T-helper 2 cell treated with Interferon-gamma antibody and Interleukin-4, amounts not matched to agents 100 ng/mL and 5 ng/mL, for 36 hours (primary cell): ENCODE measurements at regions not wholly inside any gene's neighbourhood (a gene's known extent, or its start where the extent isn't known, plus 50 kb on each side); places are given as distances from the start of the nearest gene placed in this dataset.

Experiments used
- intact Hi-C: fragments of 100-400 bp; cut with micrococcal nuclease; formaldehyde crosslinking; loops from one replicate; pipeline ENCODE4 v1.15.1; 2023

GRCh38 chr4:13250263-13250662 lies 233.9 kb downstream of the RAB28 start:
- intact Hi-C loops = no loop called here

- intact Hi-C loops = no loop called here
Observed at GRCh38 chr4:13248621-13249298, 235.4 kb downstream of the RAB28 start.

GRCh38 chr4:13246107-13246506 lies 238.0 kb downstream of the RAB28 start:
- intact Hi-C loops = no loop called here

GRCh38 chr4:13244444-13244843 lies 239.7 kb downstream of the RAB28 start:
- intact Hi-C loops = no loop called here

- intact Hi-C loops = no loop called here
Observed at GRCh38 chr4:13243152-13243551, 241.0 kb downstream of the RAB28 start.

- intact Hi-C loops = no loop called here
Observed at GRCh38 chr4:13240066-13240465, 244.1 kb downstream of the RAB28 start.

- intact Hi-C loops = no loop called here
Observed at GRCh38 chr4:13238936-13239335, 245.2 kb downstream of the RAB28 start.

- intact Hi-C loops = no loop called here
Observed at GRCh38 chr4:13236485-13236884, 247.7 kb downstream of the RAB28 start.

GRCh38 chr4:13233755-13234154 lies 250.4 kb downstream of the RAB28 start:
- intact Hi-C loops = no loop called here

- intact Hi-C loops = no loop called here
Observed at GRCh38 chr4:13219971-13220370, 264.2 kb downstream of the RAB28 start.

- intact Hi-C loops = no loop called here
Observed at GRCh38 chr4:13218326-13218958, 265.7 kb downstream of the RAB28 start.

GRCh38 chr4:13215560-13215959 lies 268.6 kb downstream of the RAB28 start:
- intact Hi-C loops = no loop called here

GRCh38 chr4:13212936-13213335 lies 271.2 kb downstream of the RAB28 start:
- intact Hi-C loops = no loop called here

- intact Hi-C loops = no loop called here
Observed at GRCh38 chr4:13209600-13209999, 274.5 kb downstream of the RAB28 start.

- intact Hi-C loops = no loop called here
Observed at GRCh38 chr4:13208558-13209193, 275.5 kb downstream of the RAB28 start.

GRCh38 chr4:13207226-13207625 lies 276.9 kb downstream of the RAB28 start:
- intact Hi-C loops = no loop called here

GRCh38 chr4:13203101-13203500 lies 281.0 kb downstream of the RAB28 start:
- intact Hi-C loops = no loop called here

GRCh38 chr4:13202701-13203100 lies 281.4 kb downstream of the RAB28 start:
- intact Hi-C loops = no loop called here

GRCh38 chr4:13201241-13201640 lies 282.9 kb downstream of the RAB28 start:
- intact Hi-C loops = no loop called here

GRCh38 chr4:13196721-13197120 lies 287.4 kb downstream of the RAB28 start:
- intact Hi-C loops = no loop called here

GRCh38 chr4:13193662-13194061 lies 290.5 kb downstream of the RAB28 start:
- intact Hi-C loops = no loop called here

- intact Hi-C loops = no loop called here
Observed at GRCh38 chr4:13190093-13190721, 293.9 kb downstream of the RAB28 start.
